NCI-H2227 (cell line): ENCODE measurements at regions not wholly inside any gene's neighbourhood (a gene's known extent, or its start where the extent isn't known, plus 50 kb on each side); places are given as distances from the start of the nearest gene placed in this dataset.

Experiments used
- DNase-seq: peaks from one replicate; lab custom pipeline; 2025; ENCODE audit not compliant: unreplicated experiment; lab: John Stamatoyannopoulos, UW

DNA sequence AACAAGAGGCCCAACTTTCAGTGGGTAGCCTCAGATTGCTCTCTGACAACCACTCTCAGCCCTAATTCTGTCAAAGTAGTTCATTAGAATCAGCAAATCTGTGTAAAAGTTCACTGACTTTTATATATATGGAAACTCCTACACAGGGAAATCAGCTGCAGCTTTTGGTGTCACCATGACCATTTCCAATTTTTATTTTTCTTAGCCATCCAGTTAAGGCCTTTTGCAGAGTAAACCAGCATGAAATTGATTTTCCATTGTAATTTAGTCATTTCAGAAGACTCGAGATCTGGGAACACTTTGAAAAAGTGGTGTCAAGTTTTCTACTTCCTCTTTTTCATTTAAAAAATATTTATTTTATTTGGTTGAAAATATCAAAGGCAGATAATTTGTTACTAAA lies 263.2 kb downstream of the TMEM182 start:
- no peak for DNase-seq

GRCh38 chr2:103028181-103028580 lies 266.4 kb downstream of the TMEM182 start:
- DNase-seq, result no peak
